DOHH2 (cell line): ENCODE measurements at regions not wholly inside any gene's neighbourhood (a gene's known extent, or its start where the extent isn't known, plus 50 kb on each side); places are given as distances from the start of the nearest gene placed in this dataset.

ENCODE experiments used
- EZH2phosphoT487 ChIP-seq: fragments of 200-600 bp; sonication (generic); IDR thresholded peaks from 2 replicates; pipeline ENCODE4 v1.6.1; 2017; ENCODE audit warnings: borderline replicate concordance, mild to moderate bottlenecking, antibody characterized with exemption, low read length, moderate library complexity, mixed read lengths
- TF ChIP-seq, protein P1 (sequence below): fragments of 200-600 bp; sonication (generic); IDR thresholded peaks from one replicate; pipeline ENCODE4 v1.5.1; 2014; ENCODE audit warnings: antibody characterized with exemption, mild to moderate bottlenecking, low read depth, low read length; ENCODE audit not compliant: poor library complexity, severe bottlenecking

- TF ChIP-seq, protein P1, sequence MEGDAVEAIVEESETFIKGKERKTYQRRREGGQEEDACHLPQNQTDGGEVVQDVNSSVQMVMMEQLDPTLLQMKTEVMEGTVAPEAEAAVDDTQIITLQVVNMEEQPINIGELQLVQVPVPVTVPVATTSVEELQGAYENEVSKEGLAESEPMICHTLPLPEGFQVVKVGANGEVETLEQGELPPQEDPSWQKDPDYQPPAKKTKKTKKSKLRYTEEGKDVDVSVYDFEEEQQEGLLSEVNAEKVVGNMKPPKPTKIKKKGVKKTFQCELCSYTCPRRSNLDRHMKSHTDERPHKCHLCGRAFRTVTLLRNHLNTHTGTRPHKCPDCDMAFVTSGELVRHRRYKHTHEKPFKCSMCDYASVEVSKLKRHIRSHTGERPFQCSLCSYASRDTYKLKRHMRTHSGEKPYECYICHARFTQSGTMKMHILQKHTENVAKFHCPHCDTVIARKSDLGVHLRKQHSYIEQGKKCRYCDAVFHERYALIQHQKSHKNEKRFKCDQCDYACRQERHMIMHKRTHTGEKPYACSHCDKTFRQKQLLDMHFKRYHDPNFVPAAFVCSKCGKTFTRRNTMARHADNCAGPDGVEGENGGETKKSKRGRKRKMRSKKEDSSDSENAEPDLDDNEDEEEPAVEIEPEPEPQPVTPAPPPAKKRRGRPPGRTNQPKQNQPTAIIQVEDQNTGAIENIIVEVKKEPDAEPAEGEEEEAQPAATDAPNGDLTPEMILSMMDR: no peak
- TF ChIP-seq EZH2phosphoT487: no peak
These were observed 76.5 kb downstream of the C1D start for GRCh38 chr2:67986258-67986657.
